ENCODE measurements at regions not wholly inside any gene's neighbourhood (a gene's known extent, or its start where the extent isn't known, plus 50 kb on each side); places are given as distances from the start of the nearest gene placed in this dataset.

DNA sequence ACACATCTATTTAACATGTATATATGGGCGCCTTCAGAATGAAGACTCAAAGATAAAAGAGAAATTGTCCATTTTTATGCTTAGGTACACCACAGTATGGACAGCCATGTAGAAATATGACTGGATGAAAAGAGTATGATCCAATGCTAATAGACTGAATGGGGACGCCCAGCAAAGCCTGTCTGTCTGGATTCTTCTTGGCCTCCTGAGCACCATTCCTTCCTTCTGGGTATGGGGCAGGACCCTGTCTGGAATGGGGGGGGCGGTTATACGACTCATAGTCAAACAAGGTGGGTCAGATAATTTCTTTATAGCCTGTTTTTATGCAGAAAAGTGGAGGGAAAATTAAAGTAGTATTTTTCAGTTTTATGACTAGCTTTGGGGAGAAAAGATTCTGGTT lies 81.2 kb upstream of the ABCD3 start:
- no peak overlapping the region for H3K27ac Mint-ChIP-seq
- no peak for DNase-seq
- H3K36me3 Mint-ChIP-seq (ENCODE audit: low read depth) = no peaks in the 10 kb centered on the region
- TF ChIP-seq, protein P1, sequence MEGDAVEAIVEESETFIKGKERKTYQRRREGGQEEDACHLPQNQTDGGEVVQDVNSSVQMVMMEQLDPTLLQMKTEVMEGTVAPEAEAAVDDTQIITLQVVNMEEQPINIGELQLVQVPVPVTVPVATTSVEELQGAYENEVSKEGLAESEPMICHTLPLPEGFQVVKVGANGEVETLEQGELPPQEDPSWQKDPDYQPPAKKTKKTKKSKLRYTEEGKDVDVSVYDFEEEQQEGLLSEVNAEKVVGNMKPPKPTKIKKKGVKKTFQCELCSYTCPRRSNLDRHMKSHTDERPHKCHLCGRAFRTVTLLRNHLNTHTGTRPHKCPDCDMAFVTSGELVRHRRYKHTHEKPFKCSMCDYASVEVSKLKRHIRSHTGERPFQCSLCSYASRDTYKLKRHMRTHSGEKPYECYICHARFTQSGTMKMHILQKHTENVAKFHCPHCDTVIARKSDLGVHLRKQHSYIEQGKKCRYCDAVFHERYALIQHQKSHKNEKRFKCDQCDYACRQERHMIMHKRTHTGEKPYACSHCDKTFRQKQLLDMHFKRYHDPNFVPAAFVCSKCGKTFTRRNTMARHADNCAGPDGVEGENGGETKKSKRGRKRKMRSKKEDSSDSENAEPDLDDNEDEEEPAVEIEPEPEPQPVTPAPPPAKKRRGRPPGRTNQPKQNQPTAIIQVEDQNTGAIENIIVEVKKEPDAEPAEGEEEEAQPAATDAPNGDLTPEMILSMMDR (IDR thresholded peaks at IDR 0.05) = no peak
- peaks cover 9% of the 10 kb centered on the region for H3K27me3 Mint-ChIP-seq (ENCODE audit: low read depth, poor library complexity)
- no peaks in the 10 kb centered on the region for H3K9me3 Mint-ChIP-seq
- H3K4me3 Mint-ChIP-seq = no peak overlapping the region
- H3K4me1 Mint-ChIP-seq = peaks cover 10% of the 10 kb centered on the region

DNA sequence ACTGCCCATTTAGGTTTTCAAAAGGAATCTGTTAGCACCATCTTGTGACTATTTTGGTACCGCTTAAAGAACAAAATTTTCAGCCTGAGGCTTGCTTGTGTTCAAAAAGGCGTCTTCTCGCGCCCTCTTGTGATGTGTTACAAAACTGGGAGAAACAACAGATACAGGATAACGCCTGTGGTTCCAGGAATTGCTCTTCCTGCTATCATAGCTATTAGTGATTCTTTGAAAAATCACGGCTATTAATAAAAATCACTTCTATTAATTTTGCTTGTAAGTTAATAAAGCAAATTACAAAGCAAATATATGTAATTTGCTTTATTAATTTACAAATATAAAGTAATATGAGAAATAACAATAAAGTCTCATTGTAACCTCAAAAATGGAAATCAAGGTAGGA lies 82.2 kb upstream of the ABCD3 start:
- Mint-ChIP-seq H3K9me3 (no peaks in the 10 kb centered on the region), H3K27ac (no peak overlapping the region), H3K4me1 (peaks cover 10% of the 10 kb centered on the region), H3K4me3 (no peak overlapping the region), H3K27me3 (ENCODE audit: low read depth, poor library complexity) (peaks cover 9% of the 10 kb centered on the region), H3K36me3 (ENCODE audit: low read depth) (no peaks in the 10 kb centered on the region)
- peak; percentile 59 for DNase-seq
- TF ChIP-seq, protein P1 (IDR thresholded peaks at IDR 0.05) = peak; percentile 75

DNA sequence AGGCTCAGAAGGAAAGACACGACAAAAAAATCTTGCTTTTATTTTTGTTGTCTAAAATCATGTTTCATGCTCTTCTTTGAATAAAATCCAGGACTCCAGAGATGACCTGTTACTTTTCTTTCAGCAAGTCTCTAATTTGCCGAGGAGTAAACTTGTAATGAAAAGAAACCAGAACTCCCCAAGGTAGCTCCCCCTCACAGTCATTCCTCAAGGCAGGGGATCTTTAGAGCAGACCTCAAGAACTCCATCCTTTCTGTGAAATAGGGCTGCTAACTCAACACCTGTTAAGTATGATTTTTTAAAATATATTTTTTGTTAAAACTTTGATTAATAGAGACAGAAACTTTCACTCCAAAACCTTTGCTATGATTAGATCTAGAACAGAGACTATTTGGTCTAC lies 82.7 kb upstream of the ABCD3 start:
- Mint-ChIP-seq H3K4me1 (peaks cover 13% of the 10 kb centered on the region), H3K9me3 (no peaks in the 10 kb centered on the region), H3K27me3 (ENCODE audit: low read depth, poor library complexity) (peaks cover 9% of the 10 kb centered on the region), H3K4me3 (no peak overlapping the region), H3K36me3 (ENCODE audit: low read depth) (no peaks in the 10 kb centered on the region), H3K27ac (no peak overlapping the region)
- no peak for DNase-seq
- TF ChIP-seq, protein P1 (IDR thresholded peaks at IDR 0.05) = no peak

DNA sequence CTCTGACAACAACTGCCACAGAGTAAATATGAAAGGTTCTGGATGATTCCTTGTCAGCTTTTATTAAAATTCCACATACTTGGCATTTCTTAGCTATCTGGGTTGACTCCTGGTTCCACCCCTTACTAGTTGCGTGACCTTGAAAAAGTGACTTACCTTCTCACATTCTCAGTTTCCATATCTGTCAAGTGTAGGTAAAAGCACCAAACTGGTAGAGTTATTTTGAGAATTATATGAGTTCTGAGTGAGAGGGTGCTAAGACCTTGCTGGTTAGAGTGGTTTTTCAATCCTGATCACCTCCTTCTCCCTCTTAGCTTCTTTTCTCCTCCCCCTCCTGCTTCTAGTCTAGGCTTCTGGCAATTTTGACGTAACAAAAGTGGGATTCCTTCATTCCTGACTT lies 83.4 kb upstream of the ABCD3 start:
- H3K9me3 Mint-ChIP-seq = no peaks in the 10 kb centered on the region
- TF ChIP-seq, protein P1 (IDR thresholded peaks at IDR 0.05) = no peak
- no peak overlapping the region for H3K27ac Mint-ChIP-seq
- peaks cover 20% of the 10 kb centered on the region for H3K4me1 Mint-ChIP-seq
- peaks cover 6% of the 10 kb centered on the region for H3K27me3 Mint-ChIP-seq (ENCODE audit: low read depth, poor library complexity)
- no peak overlapping the region for H3K4me3 Mint-ChIP-seq
- H3K36me3 Mint-ChIP-seq (ENCODE audit: low read depth) = no peaks in the 10 kb centered on the region
- DNase-seq = no peak

DNA sequence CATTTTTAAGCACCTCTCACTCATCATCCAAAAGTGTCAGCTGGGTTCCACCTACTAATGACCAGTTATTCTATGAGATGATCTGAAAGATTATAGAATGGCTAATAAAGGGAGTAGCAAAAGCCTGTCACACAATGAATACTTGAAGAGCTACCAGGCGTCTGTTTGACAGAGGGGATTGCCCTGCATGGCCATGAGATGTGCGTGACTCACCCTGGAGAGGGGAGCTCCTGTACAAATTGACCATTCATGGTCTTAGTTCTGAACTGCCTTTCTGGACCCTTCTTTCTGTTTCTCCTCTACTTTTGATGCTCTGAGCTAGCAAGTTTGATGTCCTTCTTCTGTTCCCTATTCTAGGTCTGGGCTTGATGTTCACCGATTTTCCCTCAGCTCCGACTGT lies 85.2 kb upstream of the ABCD3 start:
- TF ChIP-seq, protein P1 (IDR thresholded peaks at IDR 0.05) = no peak
- H3K9me3 Mint-ChIP-seq = no peaks in the 10 kb centered on the region
- no peak overlapping the region for H3K27ac Mint-ChIP-seq
- no peak overlapping the region for H3K4me3 Mint-ChIP-seq
- no peaks in the 10 kb centered on the region for H3K36me3 Mint-ChIP-seq (ENCODE audit: low read depth)
- peaks cover 27% of the 10 kb centered on the region for H3K4me1 Mint-ChIP-seq
- no peak for DNase-seq
- peaks cover 3% of the 10 kb centered on the region for H3K27me3 Mint-ChIP-seq (ENCODE audit: low read depth, poor library complexity)

DNA sequence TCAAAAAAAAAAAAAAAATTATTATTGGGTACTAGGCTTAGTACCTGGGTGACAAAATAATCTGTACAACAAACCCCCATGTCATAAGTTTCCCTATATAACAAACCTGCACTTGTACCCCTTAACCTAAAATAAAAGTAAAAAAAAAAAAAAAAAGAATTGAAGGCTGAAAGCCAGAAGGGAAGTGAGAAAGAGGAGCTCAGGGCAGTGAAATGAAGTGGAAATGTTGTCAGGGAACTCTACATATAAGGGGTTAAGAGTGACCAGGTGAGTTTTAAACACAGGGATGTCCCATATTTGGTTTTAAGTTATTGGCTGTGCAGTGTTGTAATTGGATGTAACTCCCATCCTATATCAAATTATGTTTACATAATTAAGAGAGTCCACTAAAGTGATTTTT lies 85.7 kb upstream of the ABCD3 start:
- TF ChIP-seq, protein P1 (IDR thresholded peaks at IDR 0.05) = no peak
- DNase-seq = no peak
- Mint-ChIP-seq H3K9me3 (no peaks in the 10 kb centered on the region), H3K4me1 (peaks cover 31% of the 10 kb centered on the region), H3K27me3 (ENCODE audit: low read depth, poor library complexity) (peaks cover 3% of the 10 kb centered on the region), H3K4me3 (no peak overlapping the region), H3K27ac (no peak overlapping the region), H3K36me3 (ENCODE audit: low read depth) (no peaks in the 10 kb centered on the region)

Data from nephron progenitor cell (in vitro differentiated cells).